GM19035 (cell line): ENCODE measurements at regions not wholly inside any gene's neighbourhood (a gene's known extent, or its start where the extent isn't known, plus 50 kb on each side); places are given as distances from the start of the nearest gene placed in this dataset.

Experiments
- ATAC-seq: cut with Tn5 transposase; IDR thresholded peaks from one replicate; pipeline ENCODE4 v1.9.1; 2021; ENCODE audit not compliant: unreplicated experiment

- ATAC-seq: no peak
These were observed 52.4 kb upstream of the AGPS start for GRCh38 chr2:177340158-177340557.

- no peak for ATAC-seq
These were observed 49.8 kb upstream of the AGPS start for GRCh38 chr2:177342736-177343135.
